Caco-2 (cell line): ENCODE measurements at regions not wholly inside any gene's neighbourhood (a gene's known extent, or its start where the extent isn't known, plus 50 kb on each side); places are given as distances from the start of the nearest gene placed in this dataset.

Source experiments
- BruUV-seq: library from RNA; stranded (reverse); fragments of 400-500 nt; replicated peaks from 2 replicates; lab custom pipeline; 2021; lab: Mats Ljungman, UMichigan
- CTCF ChIA-PET: fragments of 300-600 bp; sonication (Branson Sonifier 250); formaldehyde crosslinking; loops from one replicate; lab custom pipeline; 2022; ENCODE audit warnings: antibody characterized with exemption; lab: Charles Lee
- POLR2A ChIA-PET: fragments of 300-600 bp; sonication (Branson Sonifier 250); formaldehyde crosslinking; loops from one replicate; lab custom pipeline; 2022; ENCODE audit warnings: antibody characterized with exemption; lab: Charles Lee
- DNase-seq, 2 experiments: peaks; one replicate each; pipeline versions ENCODE4 v3.0.0 to v3.0.0-alpha.2; 2020 to 2022
- H3K27me3 ChIP-seq: replicated peaks from 2 replicates; pipeline ENCODE4 v1.6.0; 2011; ENCODE audit warnings: low read length; ENCODE audit not compliant: control insufficient read depth, insufficient read depth
- H3K36me3 ChIP-seq: 2 replicates; pipeline ENCODE4 v1.5.1; 2011; ENCODE audit warnings: low read length; ENCODE audit not compliant: control insufficient read depth, insufficient read depth
- H3K4me1 ChIP-seq: fragments of 250-450 bp; sonication (Bioruptor Pico); 2 replicates; pipeline ENCODE4 v1.5.1; 2020; ENCODE audit warnings: mild to moderate bottlenecking
- H3K4me3 ChIP-seq: 2 replicates; pipeline ENCODE4 v1.5.1; 2011; ENCODE audit warnings: low read depth, mild to moderate bottlenecking, control low read depth, low read length
- H3K9me3 ChIP-seq: fragments of 250-450 bp; sonication (Bioruptor Pico); 2 replicates; pipeline ENCODE4 v1.5.1; 2020; ENCODE audit warnings: mild to moderate bottlenecking, moderate library complexity
- H3K27ac Mint-ChIP-seq: one replicate; pipeline ENCODE4 v1.8.0; 2022; ENCODE audit warnings: mixed read lengths; ENCODE audit not compliant: unreplicated experiment
- H3K27me3 Mint-ChIP-seq: one replicate; pipeline ENCODE4 v1.8.0; 2022; ENCODE audit warnings: mixed read lengths; ENCODE audit not compliant: insufficient read depth, unreplicated experiment
- H3K36me3 Mint-ChIP-seq: one replicate; pipeline ENCODE4 v1.8.0; 2022; ENCODE audit warnings: mild to moderate bottlenecking, mixed read lengths; ENCODE audit not compliant: insufficient read depth, unreplicated experiment
- H3K4me1 Mint-ChIP-seq: one replicate; pipeline ENCODE4 v1.8.0; 2022; ENCODE audit warnings: low read depth, mixed read lengths; ENCODE audit not compliant: unreplicated experiment
- H3K4me3 Mint-ChIP-seq: one replicate; pipeline ENCODE4 v1.8.0; 2022; ENCODE audit warnings: mild to moderate bottlenecking, moderate library complexity, mixed read lengths; ENCODE audit not compliant: unreplicated experiment
- H3K9me3 Mint-ChIP-seq: one replicate; pipeline ENCODE4 v1.8.0; 2022; ENCODE audit warnings: mixed read lengths; ENCODE audit not compliant: unreplicated experiment
- intact Hi-C: fragments of 100-400 bp; cut with micrococcal nuclease; formaldehyde crosslinking; loops from one replicate; pipeline ENCODE4 v1.10.0; 2022; ENCODE audit not compliant: unreplicated experiment
- TF ChIP-seq, protein P1 (sequence below), 2 experiments: fragments of 200-600 bp in 1 of 2; IDR thresholded peaks; 1 replicate in 1 of 2; 2 replicates in 1 of 2; pipeline versions ENCODE4 v1.5.1 to v1.8.0; 2011 to 2022; ENCODE audit warnings: antibody characterized with exemption in 1 of 2, control low read depth in 1 of 2, inconsistent platforms in 1 of 2, low read depth in 1 of 2, low read length in 1 of 2, mild to moderate bottlenecking in 1 of 2, moderate library complexity in 1 of 2; ENCODE audit not compliant: insufficient read depth in 1 of 2, severe bottlenecking in 1 of 2, unreplicated experiment in 1 of 2

DNA sequence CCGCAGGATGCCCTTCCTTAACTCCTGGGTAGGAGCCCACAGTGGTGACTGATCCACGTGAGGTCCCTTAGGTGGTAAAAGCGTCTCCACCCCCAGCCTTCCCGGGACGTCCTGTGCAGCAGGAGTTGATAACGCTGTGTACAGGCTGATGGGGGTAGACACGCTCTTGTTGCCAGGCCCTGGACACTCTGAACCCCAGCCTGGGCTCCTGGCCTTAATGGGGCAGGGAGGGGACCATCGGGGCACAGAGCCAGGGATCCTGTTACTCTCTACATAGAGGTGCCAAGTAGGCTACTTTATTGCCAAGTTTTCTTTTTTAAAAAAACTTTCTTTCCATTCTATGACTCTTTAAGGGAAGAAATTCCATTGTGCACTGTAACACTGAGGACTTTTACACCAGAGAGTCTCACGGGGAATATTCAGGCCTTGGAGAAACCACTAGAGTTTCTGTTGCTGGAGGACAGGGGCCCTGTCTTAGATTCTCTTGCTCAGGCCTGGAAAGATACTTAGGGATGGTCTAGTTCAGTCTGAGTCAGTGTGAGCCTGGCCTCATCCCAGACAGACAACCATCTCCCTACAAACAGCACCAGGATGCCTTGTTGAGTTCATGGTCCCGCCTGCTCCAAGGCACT lies 104.3 kb upstream of the RNU6-1 start:
- TF ChIP-seq, protein P1, sequence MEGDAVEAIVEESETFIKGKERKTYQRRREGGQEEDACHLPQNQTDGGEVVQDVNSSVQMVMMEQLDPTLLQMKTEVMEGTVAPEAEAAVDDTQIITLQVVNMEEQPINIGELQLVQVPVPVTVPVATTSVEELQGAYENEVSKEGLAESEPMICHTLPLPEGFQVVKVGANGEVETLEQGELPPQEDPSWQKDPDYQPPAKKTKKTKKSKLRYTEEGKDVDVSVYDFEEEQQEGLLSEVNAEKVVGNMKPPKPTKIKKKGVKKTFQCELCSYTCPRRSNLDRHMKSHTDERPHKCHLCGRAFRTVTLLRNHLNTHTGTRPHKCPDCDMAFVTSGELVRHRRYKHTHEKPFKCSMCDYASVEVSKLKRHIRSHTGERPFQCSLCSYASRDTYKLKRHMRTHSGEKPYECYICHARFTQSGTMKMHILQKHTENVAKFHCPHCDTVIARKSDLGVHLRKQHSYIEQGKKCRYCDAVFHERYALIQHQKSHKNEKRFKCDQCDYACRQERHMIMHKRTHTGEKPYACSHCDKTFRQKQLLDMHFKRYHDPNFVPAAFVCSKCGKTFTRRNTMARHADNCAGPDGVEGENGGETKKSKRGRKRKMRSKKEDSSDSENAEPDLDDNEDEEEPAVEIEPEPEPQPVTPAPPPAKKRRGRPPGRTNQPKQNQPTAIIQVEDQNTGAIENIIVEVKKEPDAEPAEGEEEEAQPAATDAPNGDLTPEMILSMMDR (IDR thresholded peaks at IDR 0.05; ENCODE audit: insufficient read depth in 1 of 2, low read depth in 1 of 2, low read length in 1 of 2, severe bottlenecking in 1 of 2, unreplicated experiment in 1 of 2): no peak
- ChIA-PET CTCF (no interaction called here), POLR2A (no interaction called here)
- H3K27ac Mint-ChIP-seq: peak overlapping the region; percentile 99
- intact Hi-C loops: no loop called here
- H3K9me3 ChIP-seq: no peaks in the 10 kb centered on the region; the same call in 1 of the 2 replicates
- DNase-seq: no peak
- no peaks in the 10 kb centered on the region for H3K27me3 Mint-ChIP-seq
- peaks cover 17% of the 10 kb centered on the region for H3K36me3 Mint-ChIP-seq
- H3K36me3 ChIP-seq: no peaks in the 10 kb centered on the region; the same call in 1 of the 2 replicates
- H3K9me3 Mint-ChIP-seq: no peaks in the 10 kb centered on the region
- no peaks in the 10 kb centered on the region for H3K27me3 ChIP-seq
- H3K4me1 Mint-ChIP-seq: peaks cover 50% of the 10 kb centered on the region
- no peak overlapping the region for H3K4me3 Mint-ChIP-seq
- no TSS peak for BruUV-seq
- H3K4me3 ChIP-seq: no peak overlapping the region
- peaks cover 72% of the 10 kb centered on the region for H3K4me1 ChIP-seq

DNA sequence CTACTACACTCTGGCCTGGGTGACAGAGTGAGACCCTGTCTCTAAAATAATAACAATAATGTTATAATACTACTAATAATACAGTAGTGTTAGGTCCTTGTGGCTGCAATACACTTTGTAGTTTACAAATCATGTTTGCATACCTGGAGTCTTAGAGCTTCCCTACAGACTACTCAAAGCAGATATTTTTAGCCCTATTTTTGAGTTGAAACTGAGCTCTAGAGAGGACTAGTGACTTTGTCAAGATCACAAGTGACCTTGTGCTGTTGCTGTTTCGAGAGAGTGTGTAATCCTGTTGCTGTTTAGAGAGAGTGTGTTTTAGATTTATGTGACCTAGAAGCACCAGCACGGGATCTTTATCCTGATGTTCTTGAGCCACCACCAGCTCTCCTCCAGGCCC lies 105.3 kb upstream of the RNU6-1 start:
- POLR2A ChIA-PET: interaction anchor here (1.7 to 2.1 kb wide), 2 partner anchors 23 to 109 kb away, joined by 11 to 12 read pairs; partner anchors contain the start of gene PIAS1

More for the DNA sequence above, 105.3 kb upstream of the RNU6-1 start:
- TF ChIP-seq, protein P1 (IDR thresholded peaks at IDR 0.05; ENCODE audit: insufficient read depth in 1 of 2, low read depth in 1 of 2, low read length in 1 of 2, severe bottlenecking in 1 of 2, unreplicated experiment in 1 of 2): no peak
- no peak for DNase-seq
- peaks cover 46% of the 10 kb centered on the region for H3K4me1 Mint-ChIP-seq
- Histone ChIP-seq H3K9me3 (no peaks in the 10 kb centered on the region; the same call in 1 of the 2 replicates), H3K36me3 (no peaks in the 10 kb centered on the region; the same call in 1 of the 2 replicates), H3K4me1 (peaks cover 68% of the 10 kb centered on the region), H3K4me3 (no peak overlapping the region), H3K27me3 (no peaks in the 10 kb centered on the region)
- no peaks in the 10 kb centered on the region for H3K9me3 Mint-ChIP-seq
- peaks cover 11% of the 10 kb centered on the region for H3K36me3 Mint-ChIP-seq
- peak overlapping the region; percentile 99 for H3K27ac Mint-ChIP-seq
- no TSS peak for BruUV-seq
- CTCF ChIA-PET: interaction anchor here (1.3 to 1.8 kb wide), 2 partner anchors 82 to 210 kb away, joined by 3 to 6 read pairs; no protein-coding TSS in a partner anchor
- no peak overlapping the region for H3K4me3 Mint-ChIP-seq
- intact Hi-C loops: loop anchor here (5.0 kb wide), 1 partner anchor 83 kb away; no protein-coding TSS in a partner anchor
- no peaks in the 10 kb centered on the region for H3K27me3 Mint-ChIP-seq
